Brain microvascular endothelial cell (primary cell): ENCODE measurements at regions not wholly inside any gene's neighbourhood (a gene's known extent, or its start where the extent isn't known, plus 50 kb on each side); places are given as distances from the start of the nearest gene placed in this dataset.

Experiments used
- DNase-seq: peaks from one replicate; pipeline ENCODE4 v3.0.0-alpha.2; 2020
- H3K27ac ChIP-seq: fragments of 250-450 bp; sonication (Bioruptor Pico); 2 replicates; pipeline ENCODE4 v1.5.1; 2020; ENCODE audit warnings: mild to moderate bottlenecking, moderate library complexity
- H3K27me3 ChIP-seq: fragments of 250-450 bp; sonication (Bioruptor Pico); replicated peaks from 2 replicates; pipeline ENCODE4 v1.5.1; 2020; ENCODE audit warnings: mild to moderate bottlenecking
- H3K36me3 ChIP-seq: fragments of 250-450 bp; sonication (Bioruptor Pico); replicated peaks from 2 replicates; pipeline ENCODE4 v1.5.1; 2020; ENCODE audit warnings: mild to moderate bottlenecking
- H3K4me3 ChIP-seq: 2 replicates; pipeline ENCODE4 v1.5.1; 2011; ENCODE audit warnings: low read depth, mild to moderate bottlenecking, control low read depth, low read length, moderate library complexity
- CTCF ChIP-seq: IDR thresholded peaks from 2 replicates; pipeline ENCODE4 v1.5.1; 2011; ENCODE audit warnings: low read depth, mild to moderate bottlenecking, moderate library complexity, low read length, control low read depth, inconsistent platforms; ENCODE audit errors: missing control alignments
- in situ Hi-C: cut with HindIII; loops from 2 replicates; pipeline ENCODE4 v1.10.0; 2017; ENCODE audit warnings: low sequenced_read_pairs, low pct_ligation_motif_present

DNA sequence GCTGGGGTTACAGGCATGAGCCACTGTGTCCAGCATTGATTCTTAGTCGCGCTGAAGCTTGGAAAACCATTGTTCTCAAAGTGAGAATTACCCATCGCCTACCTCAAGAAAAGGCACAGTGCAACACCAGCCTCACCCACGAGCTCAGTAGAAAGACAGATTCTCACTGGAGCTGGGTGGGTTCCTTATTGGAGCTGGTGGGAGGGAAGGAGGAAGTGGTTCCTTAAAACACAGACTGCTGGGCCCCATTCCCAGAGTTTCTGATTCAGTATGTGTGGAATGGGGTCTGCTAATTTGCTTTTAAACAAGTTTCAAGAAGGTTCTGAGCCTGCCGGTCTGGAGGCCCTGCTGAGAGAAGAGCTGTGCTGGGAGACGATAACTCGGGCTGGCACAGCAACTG is 264.7 kb downstream of the ENGASE start:
- in situ Hi-C loops = no loop called here
- no peak overlapping the region for H3K4me3 ChIP-seq
- no peak for TF ChIP-seq CTCF
- no peaks in the 10 kb centered on the region for H3K36me3 ChIP-seq
- no peak for DNase-seq
- H3K27me3 ChIP-seq = no peaks in the 10 kb centered on the region
- no peak overlapping the region for H3K27ac ChIP-seq

DNA sequence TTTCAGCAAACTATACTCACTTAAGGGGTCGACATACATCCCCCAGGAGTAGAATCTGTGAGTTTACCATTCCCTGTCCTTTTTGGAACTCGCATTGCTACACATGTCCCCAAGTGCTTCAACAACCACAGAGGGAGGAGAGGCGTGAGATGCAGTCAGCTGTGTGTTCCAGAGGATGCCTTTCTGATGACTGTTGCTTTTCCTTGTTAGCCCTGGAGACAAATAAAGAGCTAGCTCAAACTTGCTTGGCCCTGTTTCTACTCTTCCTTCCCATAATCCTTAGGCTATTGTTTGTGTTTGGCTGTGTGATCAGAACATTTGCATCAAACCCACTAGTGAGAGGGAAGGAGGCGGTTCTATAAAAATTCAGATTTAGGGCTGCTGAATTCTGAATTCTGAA is 264.0 kb downstream of the ENGASE start:
- H3K27me3 ChIP-seq = no peaks in the 10 kb centered on the region
- no peak overlapping the region for H3K4me3 ChIP-seq
- no peak for TF ChIP-seq CTCF
- H3K36me3 ChIP-seq = no peaks in the 10 kb centered on the region
- DNase-seq = no peak
- H3K27ac ChIP-seq = no peak overlapping the region
- in situ Hi-C loops = no loop called here

- Histone ChIP-seq H3K4me3 (no peak overlapping the region), H3K27ac (no peak overlapping the region), H3K27me3 (no peaks in the 10 kb centered on the region), H3K36me3 (no peaks in the 10 kb centered on the region)
- TF ChIP-seq CTCF = no peak
- no peak for DNase-seq
- in situ Hi-C loops = no loop called here
Observed at GRCh38 chr17:79338152-79338551, 263.5 kb downstream of the ENGASE start.

GRCh38 chr17:79337053-79337452 is 262.4 kb downstream of the ENGASE start:
- no peak overlapping the region for H3K27ac ChIP-seq
- in situ Hi-C loops = no loop called here
- H3K27me3 ChIP-seq = no peaks in the 10 kb centered on the region
- DNase-seq = no peak
- H3K4me3 ChIP-seq = no peak overlapping the region
- H3K36me3 ChIP-seq = no peaks in the 10 kb centered on the region
- no peak for TF ChIP-seq CTCF

- no peak for TF ChIP-seq CTCF
- no peaks in the 10 kb centered on the region for H3K36me3 ChIP-seq
- in situ Hi-C loops = no loop called here
Observed at GRCh38 chr17:79335456-79335855, 260.8 kb downstream of the ENGASE start.

DNA sequence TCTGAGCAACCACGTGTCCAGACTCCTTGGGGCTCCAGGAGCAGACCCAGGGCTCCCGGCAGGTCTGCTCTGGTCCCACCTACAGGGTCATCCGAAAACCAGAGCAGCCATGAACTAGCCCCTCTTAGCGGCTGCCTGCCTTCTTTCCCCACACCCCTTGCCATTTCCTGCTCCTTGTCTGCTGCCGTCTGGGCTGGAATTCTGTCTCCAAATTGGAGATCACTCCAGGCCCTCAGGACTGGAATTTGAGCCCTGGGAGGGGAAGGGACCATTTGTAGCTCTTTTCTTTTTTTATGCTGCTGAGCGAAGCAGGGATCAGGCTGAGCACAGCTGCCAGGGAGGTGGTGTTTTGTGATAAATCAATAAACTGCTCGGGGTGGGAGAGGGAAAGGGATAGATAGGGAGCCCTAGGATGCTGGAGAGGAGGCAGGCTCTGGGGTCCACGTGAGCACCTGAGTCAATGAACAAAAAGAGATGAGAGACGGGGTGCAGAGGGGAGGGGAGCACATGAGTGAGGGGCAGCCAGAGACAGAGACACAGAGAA is 257.5 kb downstream of the ENGASE start:
- in situ Hi-C loops = no loop called here
- H3K4me3 ChIP-seq = no peak overlapping the region
- no peak for TF ChIP-seq CTCF
- no peak for DNase-seq
- H3K27ac ChIP-seq = no peak overlapping the region
- no peaks in the 10 kb centered on the region for H3K36me3 ChIP-seq
- H3K27me3 ChIP-seq = no peaks in the 10 kb centered on the region

More at GRCh38 chr17:79335456-79335855, 260.8 kb downstream of the ENGASE start:
- no peaks in the 10 kb centered on the region for H3K27me3 ChIP-seq
- no peak for DNase-seq
- H3K4me3 ChIP-seq = no peak overlapping the region
- H3K27ac ChIP-seq = no peak overlapping the region
